Esophagus muscularis mucosa (tissue), 4 donors: ENCODE measurements at regions not wholly inside any gene's neighbourhood (a gene's known extent, or its start where the extent isn't known, plus 50 kb on each side); places are given as distances from the start of the nearest gene placed in this dataset.
"Not testable (repeated sequence)": the region's sequence is repeated elsewhere in the genome, so short reads cannot be mapped to it uniquely, and the experiment has no call there.

Experiments
- DNase-seq: peaks from one replicate; pipeline ENCODE4 v3.0.0-alpha.2; 2017; ENCODE audit errors: extremely low spot score
- H3K27ac ChIP-seq, 4 donors: fragments of 200-600 bp; sonication (generic); replicated peaks in 1 of 4; 1 replicate in 3 of 4; 2 replicates in 1 of 4; pipeline ENCODE4 v1.5.1; 2016 to 2019; ENCODE audit warnings: mild to moderate bottlenecking in 1 of 4
- H3K27me3 ChIP-seq, 4 donors: fragments of 200-600 bp; sonication (generic); one replicate each; pipeline versions ENCODE4 v1.5.1 to v1.6.0; 2016 to 2019
- H3K36me3 ChIP-seq, 4 donors: fragments of 200-600 bp; sonication (generic); one replicate each; pipeline ENCODE4 v1.5.1; 2016 to 2019
- H3K4me1 ChIP-seq, 4 donors: fragments of 200-600 bp; sonication (generic); one replicate each; pipeline ENCODE4 v1.5.1; 2016 to 2019
- H3K4me3 ChIP-seq, 4 donors: fragments of 200-600 bp; sonication (generic); 1 replicate in 2 of 4; 2 replicates in 2 of 4; pipeline ENCODE4 v1.5.1; 2016 to 2019; ENCODE audit warnings: mild to moderate bottlenecking in 4 of 4, moderate library complexity in 1 of 4
- H3K9me3 ChIP-seq, 4 donors: fragments of 200-600 bp; sonication (generic); 1 replicate in 3 of 4; 2 replicates in 1 of 4; pipeline ENCODE4 v1.5.1; 2016 to 2019
- EP300 ChIP-seq: sonication (generic); formaldehyde crosslinking; IDR thresholded peaks from one replicate; pipeline ENCODE4 v1.6.1; 2017; ENCODE audit warnings: antibody characterized with exemption
- POLR2A ChIP-seq: fragments of 450-650 bp; IDR thresholded peaks from one replicate; pipeline ENCODE4 v1.6.1; 2017; ENCODE audit warnings: antibody characterized with exemption, moderate library complexity, mild to moderate bottlenecking, low read depth
- POLR2AphosphoS5 ChIP-seq, 2 donors: sonication (generic); formaldehyde crosslinking; IDR thresholded peaks; one replicate each; pipeline ENCODE4 v1.6.1; 2017; ENCODE audit warnings: antibody characterized with exemption in 2 of 2
- WGBS: methylation state at CpG from one replicate; pipeline ENCODE4 v1.1.5; 2018; 5-methylcytosine and 5-hydroxymethylcytosine counted together
- intact Hi-C: fragments of 100-400 bp; cut with DNase I; formaldehyde crosslinking; loops from one replicate; pipeline ENCODE4 v1.15.1; 2023
- TF ChIP-seq, protein P1 (sequence below), 3 experiments: fragments of 200-600 bp in 2 of 3; fragments of 450-650 bp in 1 of 3; sonication (generic) in 2 of 3; IDR thresholded peaks; one replicate each; pipeline ENCODE4 v1.5.1; 2017 to 2019; ENCODE audit warnings: antibody characterized with exemption in 3 of 3, mild to moderate bottlenecking in 2 of 3, moderate library complexity in 1 of 3

GRCh38 chr13:40371531-40372125 lies 294.8 kb downstream of the FOXO1 start:
- 84% methylated on average over 6 of the region's 7 CpGs for WGBS
- TF ChIP-seq, protein P1, sequence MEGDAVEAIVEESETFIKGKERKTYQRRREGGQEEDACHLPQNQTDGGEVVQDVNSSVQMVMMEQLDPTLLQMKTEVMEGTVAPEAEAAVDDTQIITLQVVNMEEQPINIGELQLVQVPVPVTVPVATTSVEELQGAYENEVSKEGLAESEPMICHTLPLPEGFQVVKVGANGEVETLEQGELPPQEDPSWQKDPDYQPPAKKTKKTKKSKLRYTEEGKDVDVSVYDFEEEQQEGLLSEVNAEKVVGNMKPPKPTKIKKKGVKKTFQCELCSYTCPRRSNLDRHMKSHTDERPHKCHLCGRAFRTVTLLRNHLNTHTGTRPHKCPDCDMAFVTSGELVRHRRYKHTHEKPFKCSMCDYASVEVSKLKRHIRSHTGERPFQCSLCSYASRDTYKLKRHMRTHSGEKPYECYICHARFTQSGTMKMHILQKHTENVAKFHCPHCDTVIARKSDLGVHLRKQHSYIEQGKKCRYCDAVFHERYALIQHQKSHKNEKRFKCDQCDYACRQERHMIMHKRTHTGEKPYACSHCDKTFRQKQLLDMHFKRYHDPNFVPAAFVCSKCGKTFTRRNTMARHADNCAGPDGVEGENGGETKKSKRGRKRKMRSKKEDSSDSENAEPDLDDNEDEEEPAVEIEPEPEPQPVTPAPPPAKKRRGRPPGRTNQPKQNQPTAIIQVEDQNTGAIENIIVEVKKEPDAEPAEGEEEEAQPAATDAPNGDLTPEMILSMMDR (IDR thresholded peaks at IDR 0.05), result no peak
- TF ChIP-seq POLR2AphosphoS5 (IDR thresholded peaks at IDR 0.05), result no peak
- no peak for TF ChIP-seq POLR2A
- no peak for TF ChIP-seq EP300
- Histone ChIP-seq H3K27me3 (no peaks in the 10 kb centered on the region), H3K4me1 (peaks cover 0 to 15% (median 10%) of the 10 kb centered on the region in 4 donors), H3K9me3 (no peaks in the 10 kb centered on the region), H3K4me3 (no peak overlapping the region), H3K36me3 (no peaks in the 10 kb centered on the region), H3K27ac (no peak overlapping the region)
- no peak for DNase-seq
- intact Hi-C loops, result no loop called here

DNA sequence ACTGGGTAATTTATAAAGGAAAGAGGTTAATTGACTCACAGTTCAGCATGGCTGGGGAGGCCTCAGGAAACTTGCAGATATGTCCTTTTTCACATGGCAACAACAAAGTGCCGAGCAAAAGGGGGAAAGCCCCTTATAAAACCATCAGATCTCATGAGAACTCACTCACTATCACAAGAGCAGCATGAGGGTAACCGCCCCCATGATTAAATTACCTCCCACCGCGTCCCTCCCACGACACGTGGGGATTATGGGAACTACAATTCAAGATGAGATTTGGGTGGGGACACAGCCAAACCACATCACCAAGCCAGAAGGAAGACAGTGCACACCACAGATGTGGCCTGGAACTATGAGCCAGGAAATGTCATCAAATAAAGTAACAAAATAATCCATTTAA lies 292.8 kb downstream of the FOXO1 start:
- 89% methylated on average over 6 of the region's 6 CpGs for WGBS
- DNase-seq, intact Hi-C loops, H3K27me3 ChIP-seq, H3K9me3 ChIP-seq, H3K4me3 ChIP-seq, H3K27ac ChIP-seq, H3K36me3 ChIP-seq: not testable (repeated sequence)
- H3K4me1 ChIP-seq, result peaks cover 0 to 19% (median 18%) of the 10 kb centered on the region in 4 donors

DNA sequence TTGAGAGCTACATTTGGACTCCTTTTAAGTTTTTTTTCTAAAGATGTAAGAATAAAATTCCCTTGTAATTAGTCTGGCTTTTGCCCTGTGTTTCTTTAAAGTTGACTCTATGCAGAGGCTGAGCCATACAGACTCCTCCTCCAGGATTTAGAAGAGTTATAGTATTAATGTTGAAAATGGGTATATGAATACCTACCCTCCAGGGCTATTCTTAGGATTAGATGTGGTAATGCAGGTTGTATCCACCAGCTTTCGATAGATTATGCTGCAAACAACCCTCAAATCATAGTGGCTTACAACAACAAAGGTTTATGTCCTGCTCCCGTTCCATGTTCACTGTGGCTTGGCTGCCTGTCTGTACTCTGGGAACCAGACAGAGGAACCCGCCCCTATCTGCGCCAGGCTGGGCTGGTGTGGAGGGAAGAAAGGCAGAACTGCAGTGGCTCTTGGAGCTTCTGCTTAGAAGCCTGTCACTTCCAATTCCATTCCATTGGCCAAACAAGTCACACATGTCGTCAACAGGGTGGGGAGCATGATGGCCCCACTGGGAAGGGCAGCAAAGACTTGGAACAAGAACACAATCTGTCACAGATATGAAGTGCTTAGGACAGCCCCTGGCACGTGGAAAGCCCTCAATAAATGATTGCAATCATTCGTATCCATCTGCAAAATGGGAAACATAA lies 290.8 kb downstream of the FOXO1 start:
- DNase-seq, result no peak
- no peak overlapping the region for H3K27ac ChIP-seq
- no peaks in the 10 kb centered on the region for H3K9me3 ChIP-seq
- H3K27me3 ChIP-seq, result no peaks in the 10 kb centered on the region
- H3K4me1 ChIP-seq, result peaks cover 0 to 18% (median 17%) of the 10 kb centered on the region in 4 donors
- 79% methylated on average over 7 of the region's 7 CpGs for whole genome bisulfite sequencing
- intact Hi-C loops, result no loop called here
- H3K36me3 ChIP-seq, result no peaks in the 10 kb centered on the region
- TF ChIP-seq POLR2AphosphoS5 (IDR thresholded peaks at IDR 0.05) (peak in 1 of 2 donors; percentile 33), POLR2A (no peak), EP300 (no peak)
- TF ChIP-seq, protein P1 (IDR thresholded peaks at IDR 0.05), result no peak
- no peak overlapping the region for H3K4me3 ChIP-seq

DNA sequence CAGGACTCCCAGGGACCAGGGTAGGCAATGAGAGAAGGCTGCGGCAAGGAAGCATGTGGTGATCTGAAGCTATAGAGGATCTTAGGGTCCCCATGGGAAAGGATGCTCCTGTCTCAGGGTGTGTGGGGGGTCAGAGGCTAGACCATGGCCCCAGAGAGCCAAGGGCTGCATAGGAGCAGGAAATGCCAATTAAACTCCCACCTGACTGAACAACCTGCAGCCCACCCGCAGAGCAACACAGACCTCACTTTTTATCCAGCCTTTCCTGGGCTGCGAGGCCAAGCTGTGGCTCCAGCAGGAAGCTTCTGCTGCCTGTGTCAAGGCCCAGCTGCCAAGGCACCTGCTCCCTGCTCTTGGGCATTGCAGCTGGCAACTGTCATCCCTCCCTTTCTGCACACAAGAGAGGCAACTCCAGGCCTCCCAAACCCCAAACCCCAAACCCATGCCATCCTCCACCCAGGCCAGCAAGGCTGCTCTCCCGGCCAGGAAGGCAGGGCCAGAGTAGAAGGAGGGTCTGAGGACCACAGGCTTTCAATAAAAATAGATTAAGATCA lies 290.1 kb downstream of the FOXO1 start:
- Histone ChIP-seq H3K4me1 (peaks cover 0 to 18% (median 17%) of the 10 kb centered on the region in 4 donors), H3K27me3 (no peaks in the 10 kb centered on the region), H3K27ac (peak overlapping the region; percentile 28 to 42 (median 35)), H3K36me3 (no peaks in the 10 kb centered on the region), H3K4me3 (peak overlapping the region in 2 of 4 donors; percentile 7 to 29), H3K9me3 (no peaks in the 10 kb centered on the region)
- TF ChIP-seq POLR2A (no peak), EP300 (no peak), POLR2AphosphoS5 (IDR thresholded peaks at IDR 0.05) (no peak)
- TF ChIP-seq, protein P1 (IDR thresholded peaks at IDR 0.05), result no peak
- 91% methylated on average over 3 of the region's 4 CpGs for WGBS
- intact Hi-C loops, result no loop called here
- no peak for DNase-seq

- Histone ChIP-seq H3K27ac (peak overlapping the region in 3 of 4 donors; percentile 28 to 42 (median 32)), H3K4me3 (peak overlapping the region; percentile 7 to 29 (median 16)), H3K36me3 (no peaks in the 10 kb centered on the region), H3K27me3 (no peaks in the 10 kb centered on the region), H3K9me3 (no peaks in the 10 kb centered on the region), H3K4me1 (peaks cover 0 to 18% (median 17%) of the 10 kb centered on the region in 4 donors)
- TF ChIP-seq EP300 (no peak), POLR2AphosphoS5 (IDR thresholded peaks at IDR 0.05) (no peak), POLR2A (no peak)
- TF ChIP-seq, protein P1 (IDR thresholded peaks at IDR 0.05), result no peak
- intact Hi-C loops, result no loop called here
- 61% methylated on average over 10 of the region's 10 CpGs for WGBS
- no peak for DNase-seq
Measured at GRCh38 chr13:40376867-40377535, 289.4 kb downstream of the FOXO1 start.
